ENCODE measurements at regions not wholly inside any gene's neighbourhood (a gene's known extent, or its start where the extent isn't known, plus 50 kb on each side); places are given as distances from the start of the nearest gene placed in this dataset.
"Not testable (repeated sequence)": the region's sequence is repeated elsewhere in the genome, so short reads cannot be mapped to it uniquely, and the experiment has no call there.

DNA sequence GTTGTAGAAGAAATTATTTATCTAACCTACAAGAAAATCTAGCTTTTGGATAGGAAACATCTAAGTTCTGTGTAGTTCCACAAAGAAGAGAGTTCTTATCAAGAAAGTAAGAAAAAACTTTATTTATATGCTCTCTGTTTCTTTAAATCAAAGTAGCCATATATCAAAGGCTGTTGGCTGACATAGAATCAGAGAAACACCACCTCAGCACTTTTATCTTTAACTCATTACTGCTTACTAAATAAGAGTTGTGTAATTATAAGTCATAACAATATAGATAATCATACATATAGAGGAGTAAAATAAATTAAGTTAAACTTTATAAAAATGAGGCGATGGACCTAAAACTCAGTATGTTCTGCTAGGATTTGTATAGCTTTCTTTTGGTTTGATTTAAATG is 570.6 kb downstream of the PCDH17 start:
- DNase-seq, result no peak

DNA sequence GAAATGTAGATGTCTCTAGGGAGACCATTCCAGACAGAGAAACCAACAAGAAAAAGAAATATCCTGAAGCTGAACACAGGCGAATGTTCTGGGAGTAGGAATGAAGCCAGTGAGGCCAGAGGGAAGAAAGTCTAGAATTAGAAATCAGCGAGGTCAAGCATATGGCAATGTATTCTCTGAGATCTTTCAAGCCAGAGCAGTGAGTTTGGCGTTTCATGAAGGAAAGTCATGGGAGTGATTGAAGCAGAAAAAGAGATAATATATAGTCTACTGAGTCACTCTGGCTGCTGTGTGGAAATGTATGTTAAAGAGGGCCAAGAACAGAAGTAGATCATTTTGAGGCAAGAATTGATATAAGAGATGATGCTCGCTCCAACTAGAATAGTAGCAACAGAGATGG is 576.0 kb downstream of the PCDH17 start:
- no peak for DNase-seq

DNA sequence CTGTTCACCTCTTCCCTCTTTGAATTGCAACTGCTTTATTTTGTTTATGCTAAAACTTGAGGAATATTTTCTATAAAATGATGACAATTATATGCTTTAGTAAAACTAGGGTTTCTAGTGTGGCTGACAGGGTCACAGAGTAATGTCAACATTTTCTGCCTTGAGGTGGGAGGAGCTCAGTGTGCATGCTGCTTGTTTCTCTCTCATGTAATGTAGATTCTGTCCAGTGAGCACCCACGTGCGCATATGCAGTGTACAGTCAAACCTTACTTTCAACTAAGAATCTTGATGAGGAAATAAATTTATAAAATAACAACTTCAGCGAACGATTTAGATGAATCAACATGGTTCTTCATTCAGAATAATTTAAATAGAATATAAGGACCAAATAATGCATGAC is 603.9 kb downstream of the PCDH17 start:
- DNase-seq, result no peak

DNA sequence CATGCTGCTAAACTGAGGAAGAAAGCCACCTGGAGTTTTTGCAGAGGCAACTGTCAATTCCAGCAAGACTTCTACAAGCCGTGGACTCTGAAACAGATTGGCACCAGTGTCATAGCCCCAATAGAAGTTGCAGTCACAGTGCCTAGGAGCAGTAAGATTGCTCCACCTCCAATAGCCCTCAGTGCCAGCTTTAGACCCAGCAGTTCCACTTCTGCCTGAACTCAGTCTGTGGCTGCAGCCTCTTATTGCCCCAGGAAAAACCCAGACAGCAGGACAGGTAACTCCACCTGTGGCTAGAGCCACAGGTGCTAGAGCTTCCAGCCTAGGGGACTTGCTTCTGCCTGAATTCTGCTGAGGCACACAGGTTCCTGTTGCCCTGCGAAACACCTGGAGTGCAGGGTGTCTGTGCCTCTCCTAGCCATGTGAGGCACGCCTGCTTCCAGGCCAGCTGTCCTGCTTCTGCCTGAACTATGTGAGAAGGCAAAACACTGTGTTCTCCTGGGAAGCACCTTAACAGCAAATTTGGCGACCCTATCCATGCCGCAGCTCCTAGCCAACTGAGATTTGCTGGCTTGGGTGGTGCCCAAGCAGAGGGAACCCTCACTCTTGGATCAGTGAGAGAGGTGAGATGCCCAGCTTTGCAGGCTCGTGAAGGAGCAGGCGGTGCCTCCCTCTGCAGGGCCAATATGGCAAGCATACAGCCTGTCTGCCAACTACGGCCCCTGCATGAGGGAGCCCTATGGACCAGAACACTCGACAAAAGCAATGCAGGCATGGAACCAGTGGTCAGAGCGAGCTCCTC is 607.6 kb downstream of the PCDH17 start:
- DNase-seq, result no peak

DNA sequence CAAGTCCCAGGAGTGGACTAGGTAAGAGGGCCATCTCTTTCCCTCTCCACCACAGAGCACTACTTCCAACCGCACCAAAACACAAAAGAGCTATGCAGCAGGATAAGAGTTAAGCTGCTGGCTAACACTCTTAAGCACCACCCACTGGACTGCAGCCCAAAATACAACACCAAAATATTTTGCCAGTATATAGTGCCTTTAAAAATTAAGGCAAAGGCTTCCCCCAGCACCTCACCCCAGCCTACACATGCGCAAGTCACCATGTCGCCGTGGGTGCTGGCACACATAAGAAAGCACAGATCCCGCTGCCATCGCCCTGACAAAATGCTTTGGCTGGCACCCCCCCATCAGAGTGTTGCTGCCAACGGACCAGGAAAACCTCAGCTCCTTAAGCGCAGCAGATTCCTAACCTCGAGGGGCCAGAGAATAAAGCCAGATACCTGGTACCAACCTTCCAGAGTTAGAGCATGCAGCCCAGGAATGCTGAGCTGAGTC is 608.3 kb downstream of the PCDH17 start:
- DNase-seq, result no peak

DNA sequence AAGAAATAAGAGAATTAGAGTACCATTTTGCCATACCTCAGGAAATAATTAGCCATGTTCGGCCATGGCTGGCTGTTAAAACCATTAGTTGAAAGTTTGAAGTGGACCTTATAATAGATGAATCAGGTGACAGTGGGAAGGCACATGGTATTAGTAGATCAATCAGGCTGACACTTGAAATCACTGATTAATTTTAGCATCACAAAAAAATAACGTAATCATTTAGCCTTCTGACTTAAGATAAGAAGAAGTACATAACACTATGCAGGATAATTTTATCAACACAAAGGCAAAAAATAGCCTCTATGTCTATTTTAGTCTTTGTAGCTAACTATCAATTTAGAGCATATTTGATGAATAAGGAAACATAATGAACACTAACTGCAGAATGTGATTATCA is 615.5 kb downstream of the PCDH17 start:
- DNase-seq, result no peak

DNA sequence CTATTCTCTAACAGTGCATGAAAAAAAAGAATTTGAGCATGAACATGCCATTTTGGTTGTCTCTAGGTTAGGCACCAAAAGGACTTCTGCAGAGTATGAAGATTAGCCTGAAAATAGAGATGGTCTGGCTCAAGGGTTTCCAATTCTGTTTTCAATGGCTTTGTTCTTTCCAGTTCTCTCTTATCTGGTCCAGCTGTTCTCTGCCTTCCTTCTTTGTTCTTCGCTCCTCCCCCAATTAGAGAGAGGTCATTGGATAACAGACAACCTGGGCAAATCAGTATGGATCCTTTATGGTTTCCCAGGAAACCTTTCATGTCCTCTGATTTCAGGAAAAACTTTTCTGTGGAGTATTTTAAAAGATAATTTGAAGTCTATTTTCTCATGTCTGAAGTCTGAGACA is 623.4 kb downstream of the PCDH17 start:
- no peak for DNase-seq

DNA sequence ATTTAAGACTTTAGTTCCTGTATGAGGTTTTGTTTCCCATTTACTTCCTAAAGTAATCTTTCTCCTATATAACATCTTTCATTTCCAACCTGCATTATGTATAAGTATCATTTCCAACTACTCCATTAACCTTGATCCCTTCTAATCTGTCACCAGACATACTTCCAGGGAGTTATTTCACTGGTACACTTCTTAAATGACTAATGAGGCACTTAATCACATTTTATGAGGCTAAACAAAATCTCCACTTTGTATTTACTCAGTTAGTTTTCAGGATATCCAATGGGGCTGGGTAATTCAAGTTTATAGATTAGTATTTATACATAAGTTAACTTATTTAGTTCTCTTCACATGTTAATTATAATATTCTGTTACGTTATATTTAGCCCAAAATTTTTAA is 634.7 kb downstream of the PCDH17 start:
- DNase-seq, result no peak

DNA sequence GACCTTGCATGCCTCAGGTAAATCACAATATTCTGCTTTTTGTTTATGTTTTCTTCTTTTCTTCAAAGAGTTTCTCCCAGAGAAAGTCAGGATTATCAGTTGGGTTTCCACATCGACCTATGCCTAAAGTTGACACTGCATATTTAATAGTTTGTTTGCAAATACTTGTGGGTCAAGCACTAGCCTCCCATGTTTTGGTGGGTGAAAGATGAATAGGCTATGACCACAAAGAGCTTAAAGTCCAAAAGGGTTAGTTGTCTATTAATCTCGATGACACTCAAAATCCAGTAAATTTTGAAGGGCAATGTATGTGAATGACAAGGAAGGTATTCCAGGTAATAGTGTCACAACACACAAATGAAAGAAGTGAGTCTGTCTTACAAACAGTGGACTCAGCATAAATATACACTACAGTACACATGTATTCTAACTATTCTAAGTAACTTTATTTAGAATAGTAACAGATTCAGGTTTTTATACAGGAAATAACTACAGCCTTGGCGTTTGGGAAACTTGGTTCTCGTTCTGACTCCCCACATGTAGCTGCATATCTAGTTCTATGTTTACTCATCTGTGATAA is 667.1 kb downstream of the PCDH17 start:
- DNase-seq, result no peak

DNA sequence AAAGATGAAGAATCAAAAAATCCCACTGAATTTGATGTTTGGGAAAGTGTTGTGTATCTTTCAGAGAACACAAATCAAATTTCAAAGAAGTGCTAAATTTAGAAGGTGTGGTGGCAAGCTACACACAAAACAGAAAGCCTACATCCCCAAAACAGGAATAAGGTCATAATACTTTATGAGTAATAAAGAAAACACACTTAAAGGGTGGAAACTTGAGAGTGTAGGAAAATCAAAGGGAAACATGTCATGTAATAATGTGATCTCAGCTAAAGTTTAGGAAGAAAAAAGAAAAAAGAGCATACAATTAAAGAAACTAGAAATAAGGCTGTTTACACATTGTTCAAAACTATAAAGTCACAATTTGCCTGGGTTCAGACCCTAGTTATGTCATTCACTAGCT is 668.7 kb downstream of the PCDH17 start:
- DNase-seq, result no peak

DNA sequence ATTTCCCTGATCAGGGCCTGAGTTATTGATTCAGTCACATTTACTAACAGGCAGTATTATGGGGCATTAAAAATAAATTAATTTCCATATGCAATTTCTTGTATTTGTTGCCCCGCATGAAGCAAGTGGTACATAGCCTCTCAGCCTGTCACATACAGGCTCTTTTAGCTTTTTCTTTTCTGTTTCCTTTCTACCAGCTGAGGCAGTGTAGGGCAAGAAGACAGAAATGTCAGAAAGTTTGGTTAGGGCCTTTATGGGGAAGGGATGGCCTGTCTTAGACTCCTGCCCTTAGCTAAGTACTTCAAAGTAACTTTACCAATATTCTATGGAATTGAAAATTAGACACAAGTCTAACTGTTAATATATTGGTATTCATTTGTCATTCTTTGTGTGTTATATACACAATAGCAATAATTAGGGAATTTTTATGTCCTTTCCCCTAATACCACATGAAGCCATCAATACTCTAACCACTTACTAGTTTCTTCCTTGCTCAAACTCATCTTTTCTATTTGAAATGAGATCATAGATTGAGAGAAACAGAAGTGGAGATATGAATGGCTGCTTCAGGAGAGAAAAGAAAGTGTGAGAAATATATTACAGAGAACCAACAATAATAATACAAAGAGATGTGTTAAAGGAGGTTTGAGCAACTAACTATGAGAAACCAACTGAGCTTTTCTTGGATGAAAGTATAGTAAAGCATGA is 669.6 kb downstream of the PCDH17 start:
- no peak for DNase-seq

DNA sequence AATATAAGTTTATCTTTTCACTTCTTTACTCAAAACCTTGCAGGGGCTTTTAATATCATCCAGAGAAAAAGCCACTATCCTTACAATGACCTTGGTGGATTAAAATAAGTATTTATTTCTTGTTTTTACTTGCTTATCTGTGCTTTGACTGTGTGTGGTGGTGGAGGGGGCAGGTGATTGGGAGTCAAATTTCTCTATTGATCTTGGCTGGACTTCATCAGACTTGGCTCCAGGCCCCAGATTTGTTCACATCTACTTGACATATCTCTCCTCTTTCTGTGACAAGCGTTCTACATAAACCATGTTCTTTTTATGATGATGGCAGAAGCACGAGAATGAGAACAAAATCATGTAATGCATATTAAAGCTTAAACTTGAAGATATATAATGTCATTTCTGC is 670.8 kb downstream of the PCDH17 start:
- no peak for DNase-seq

DNA sequence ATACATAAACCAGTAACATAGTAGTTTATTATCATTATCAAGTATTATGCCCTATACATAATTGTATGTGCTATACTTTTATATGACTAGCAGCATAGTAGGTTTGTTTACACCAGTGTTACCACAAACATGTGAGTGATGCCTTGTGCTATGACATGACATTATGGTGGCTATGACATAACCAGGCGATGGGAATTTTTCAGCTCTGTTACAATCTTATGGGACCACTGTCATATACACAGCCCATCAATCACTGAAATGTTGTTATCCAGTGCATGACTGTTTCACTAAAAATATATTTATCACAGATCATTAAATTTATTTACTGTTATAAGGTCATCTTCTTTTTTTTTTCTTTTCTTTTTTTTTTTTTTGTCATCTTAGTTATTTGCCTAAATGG is 674.5 kb downstream of the PCDH17 start:
- no peak for DNase-seq

DNA sequence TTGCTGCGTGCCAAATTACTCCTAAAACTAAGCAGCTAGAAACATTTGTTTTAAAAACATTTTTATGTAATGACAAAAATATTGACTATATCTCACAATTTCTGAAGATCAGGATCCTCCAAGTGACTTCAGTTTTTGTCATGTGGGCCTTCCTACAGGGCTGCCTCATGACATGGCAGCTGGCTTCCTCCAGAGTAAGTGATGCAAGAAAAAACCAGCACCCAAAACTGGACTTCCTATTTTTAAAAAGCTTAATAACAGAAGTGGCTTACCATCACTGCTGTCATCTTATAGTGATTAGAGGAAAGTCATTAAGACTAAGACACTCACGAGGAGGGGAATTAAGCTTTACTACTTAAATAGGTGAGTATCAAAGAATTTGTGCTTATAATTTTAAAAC is 681.7 kb downstream of the PCDH17 start:
- DNase-seq, result peak; percentile 72 to 82

DNA sequence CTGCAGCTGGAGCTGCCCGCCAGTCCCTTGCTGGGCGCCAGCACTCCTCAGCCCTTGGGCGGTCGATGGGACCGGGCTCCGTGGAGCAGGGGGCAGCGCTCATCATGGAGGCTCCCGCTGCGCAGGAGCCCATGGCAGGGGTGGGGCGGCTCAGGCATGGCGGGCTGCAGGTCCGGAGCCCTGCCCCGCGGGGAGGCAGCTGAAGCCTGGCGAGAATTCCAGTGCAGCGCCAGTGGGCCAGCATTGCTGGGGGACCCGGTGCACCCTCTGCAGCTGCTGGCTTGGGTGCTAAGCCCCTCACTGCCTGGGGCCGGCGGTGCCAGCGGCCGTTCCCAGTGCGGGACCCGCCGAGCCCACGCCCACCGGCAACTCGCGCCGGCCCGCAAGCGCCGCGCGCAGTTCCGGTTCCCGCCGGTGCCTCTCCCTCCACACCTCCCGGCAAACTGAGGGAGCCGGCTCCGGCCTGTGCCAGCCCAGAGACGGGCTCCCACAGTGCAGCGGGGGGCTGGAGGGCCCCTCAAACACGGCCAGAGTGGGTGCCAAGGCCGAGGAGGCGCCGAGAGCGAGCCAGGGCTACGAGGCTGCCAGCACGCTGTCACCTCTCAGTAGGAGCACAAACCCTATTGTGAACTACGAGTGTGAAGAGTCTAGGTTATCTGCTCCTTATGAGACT is 687.1 kb downstream of the PCDH17 start:
- DNase-seq, result no peak

DNA sequence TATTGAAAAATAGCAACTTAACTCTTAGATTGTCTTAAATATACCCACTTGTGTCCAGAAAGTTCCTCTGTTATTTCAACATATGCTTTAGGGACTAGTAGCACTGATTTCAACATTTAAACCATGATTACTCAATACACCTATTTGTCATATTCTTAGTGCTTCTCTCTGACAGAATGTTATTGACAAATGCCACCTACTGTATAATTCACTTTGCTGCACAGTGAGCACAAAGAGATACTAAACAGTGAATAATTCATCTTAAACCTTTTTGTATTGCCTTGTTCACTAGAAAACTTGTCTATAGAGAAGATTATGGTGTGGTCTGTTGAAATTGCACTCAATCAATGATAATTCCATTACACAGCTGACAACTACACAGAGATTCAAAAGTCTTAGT is 692.6 kb downstream of the PCDH17 start:
- DNase-seq, result no peak

DNA sequence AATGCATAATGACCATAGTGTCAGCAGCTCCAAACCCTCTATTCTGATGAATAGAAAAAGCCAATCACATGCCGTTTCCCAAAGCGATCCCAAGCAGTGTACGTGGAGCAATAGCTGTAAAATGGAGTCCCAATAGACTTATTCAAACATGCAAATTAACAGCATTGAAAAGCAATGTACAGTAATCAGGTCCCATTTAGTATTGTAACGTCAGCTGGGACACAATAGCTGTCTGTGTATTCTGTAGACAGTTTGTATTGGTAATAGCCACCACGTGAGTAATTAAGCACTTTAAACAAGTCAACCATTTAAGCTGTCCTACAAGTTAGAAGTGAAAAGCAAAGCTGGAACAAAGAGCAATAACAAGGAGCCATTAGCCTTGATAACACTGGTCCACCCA is 698.2 kb downstream of the PCDH17 start:
- no peak for DNase-seq

DNA sequence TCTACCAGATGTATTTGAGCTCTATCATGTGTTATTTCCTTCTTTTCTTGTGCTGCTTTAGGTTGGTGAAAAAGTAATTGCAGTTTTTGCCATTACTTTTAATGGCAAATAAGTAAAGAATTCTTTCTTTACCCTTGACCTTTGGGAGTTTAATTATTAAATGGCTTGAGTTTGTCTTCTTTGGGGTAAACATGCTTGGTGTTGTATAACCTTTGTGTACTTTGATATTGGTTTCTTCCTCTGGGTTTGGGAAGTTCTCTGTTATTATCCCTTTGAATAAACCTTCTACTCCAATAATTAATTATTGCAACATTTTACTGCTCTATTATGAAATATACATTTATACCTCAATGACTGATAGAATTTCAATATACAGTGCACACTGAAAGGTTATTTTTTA is 709.4 kb downstream of the PCDH17 start:
- DNase-seq, result no peak

DNA sequence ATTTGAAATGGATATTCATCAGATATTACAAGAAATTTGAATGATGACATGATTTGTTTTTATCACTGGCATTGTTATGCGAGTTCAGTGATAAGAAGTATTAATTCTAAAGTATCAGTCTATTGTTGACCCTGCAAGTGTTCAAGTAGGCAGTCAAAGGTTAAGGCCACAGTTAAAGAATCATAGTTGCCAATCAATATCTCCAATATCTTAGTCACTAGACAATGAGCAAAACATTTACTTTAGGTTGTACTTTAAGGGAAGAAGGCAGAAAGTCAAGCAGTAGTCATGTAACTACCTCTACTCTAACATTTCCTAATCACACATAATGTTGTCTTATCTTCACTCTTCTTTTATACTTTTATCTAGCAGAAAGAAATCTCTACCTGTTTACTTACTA is 709.8 kb downstream of the PCDH17 start:
- DNase-seq, result no peak

DNA sequence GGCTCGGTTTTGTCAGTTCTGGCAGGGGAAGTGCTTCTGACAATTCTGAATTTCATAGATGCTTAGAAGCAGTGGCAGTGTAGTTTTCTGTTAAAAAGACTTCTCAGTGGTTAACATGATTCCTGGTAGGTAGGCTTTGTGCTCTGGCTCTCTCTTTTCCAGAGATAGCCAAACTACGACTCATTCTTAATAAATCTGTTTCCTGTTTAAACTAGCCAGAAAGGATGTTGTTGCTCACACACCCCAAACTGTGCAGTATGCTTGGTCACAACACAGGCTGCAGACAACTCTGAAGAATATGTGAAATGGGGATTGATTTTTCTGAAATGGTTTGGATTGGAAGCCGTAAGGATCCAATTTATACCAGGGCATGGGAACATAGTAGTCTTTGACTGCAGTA is 711.5 kb downstream of the PCDH17 start:
- DNase-seq, result peak; percentile 9 to 24

DNA sequence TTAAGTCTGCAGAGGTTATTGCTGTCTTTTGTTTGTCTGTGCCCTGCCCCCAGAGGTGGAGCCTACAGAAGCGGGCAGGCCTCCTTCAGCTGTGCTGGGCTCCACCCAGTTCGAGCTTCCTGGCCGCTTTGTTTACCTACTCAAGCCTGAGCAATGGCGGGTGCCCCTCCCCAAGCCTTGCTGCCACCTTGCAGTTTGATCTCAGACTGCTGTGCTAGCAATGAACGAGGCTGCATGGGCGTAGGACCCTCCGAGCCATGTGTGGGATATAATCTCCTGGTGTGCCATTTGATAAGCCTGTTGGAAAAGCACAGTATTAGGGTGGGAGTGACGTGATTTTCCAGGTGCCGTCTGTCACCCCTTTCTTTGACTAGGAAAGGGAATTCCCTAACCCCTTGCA is 720.6 kb downstream of the PCDH17 start:
- DNase-seq, result not testable (repeated sequence)

DNA sequence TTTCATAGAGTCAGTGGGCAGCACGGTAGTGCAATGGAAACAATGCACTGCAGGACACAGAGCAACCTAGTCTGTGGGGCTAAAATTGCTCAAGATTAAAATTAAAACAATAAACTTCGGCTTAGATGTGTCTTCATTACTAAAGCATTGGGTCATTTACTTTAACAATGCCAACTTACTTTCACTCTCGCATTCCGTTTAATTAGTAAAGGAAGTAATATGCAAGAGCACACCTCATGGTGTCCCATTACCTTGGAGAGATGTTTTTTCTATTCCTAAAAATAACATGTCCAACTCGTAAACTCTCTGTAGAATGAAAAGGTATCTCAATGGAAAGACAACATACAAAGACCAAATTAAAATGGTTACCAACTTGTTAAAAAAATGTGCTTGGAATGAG is 738.4 kb downstream of the PCDH17 start:
- DNase-seq, result no peak

DNA sequence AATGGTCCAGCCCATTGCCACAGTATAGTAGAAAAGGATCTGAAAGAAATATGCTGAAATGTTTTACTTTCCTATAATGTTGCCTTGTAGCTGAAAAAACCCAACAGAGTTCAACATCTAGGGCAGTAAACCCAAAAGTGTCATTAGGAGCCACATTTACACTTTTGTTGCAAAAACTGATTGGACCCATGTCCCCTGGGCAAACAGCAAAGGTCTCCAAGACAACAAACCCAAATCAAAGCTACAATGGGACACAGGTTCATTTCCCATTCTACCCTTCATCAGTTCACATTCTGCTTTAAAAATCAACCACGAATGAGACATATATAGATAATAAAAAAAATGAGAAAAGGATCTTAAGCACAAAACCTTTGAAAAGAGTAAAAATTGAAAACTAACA is 744.8 kb downstream of the PCDH17 start:
- DNase-seq, result no peak

DNA sequence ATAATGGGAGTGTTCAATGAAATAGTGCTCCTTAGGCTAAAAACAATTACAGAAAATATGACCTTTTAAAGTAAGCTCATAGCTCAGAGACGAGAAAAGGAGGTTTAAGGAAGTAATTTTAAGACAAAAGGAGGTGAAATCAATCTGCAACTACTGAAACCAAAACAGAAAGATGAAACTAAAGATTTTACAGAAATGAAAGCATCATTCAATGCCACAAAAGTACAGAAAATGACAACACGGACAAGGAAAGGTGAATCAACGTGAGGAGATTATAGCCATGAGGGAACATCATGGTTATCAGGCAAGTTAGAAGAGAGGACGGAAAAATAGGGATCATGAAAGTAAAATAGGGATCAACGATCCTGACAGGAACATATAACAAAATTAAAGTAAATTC is 745.2 kb downstream of the PCDH17 start:
- DNase-seq, result no peak
